ENCODE measurements at regions not wholly inside any gene's neighbourhood (a gene's known extent, or its start where the extent isn't known, plus 50 kb on each side); places are given as distances from the start of the nearest gene placed in this dataset.
"Not testable (repeated sequence)": the region's sequence is repeated elsewhere in the genome, so short reads cannot be mapped to it uniquely, and the experiment has no call there.

DNA sequence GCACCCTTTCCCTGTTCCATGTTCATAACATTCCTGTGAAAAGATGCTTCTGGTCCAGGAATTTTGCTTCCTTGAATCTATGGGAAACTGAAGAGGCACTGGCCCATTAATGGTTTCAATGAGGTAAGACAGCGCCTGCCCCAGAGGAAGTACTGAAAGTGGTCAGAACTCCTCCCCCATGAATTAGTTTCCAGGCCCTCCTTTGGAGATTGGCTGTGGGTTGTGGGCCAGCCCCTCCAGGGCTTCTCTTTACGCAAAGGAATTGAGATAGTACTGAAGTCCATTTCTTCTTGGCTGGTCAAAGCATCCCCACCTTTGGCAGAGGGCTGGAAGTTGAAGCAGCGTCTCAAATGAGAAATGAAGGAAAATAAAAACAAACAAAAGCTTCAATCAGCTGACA is 175.5 kb downstream of the POLR2M start:
- DNase-seq: no peak

DNA sequence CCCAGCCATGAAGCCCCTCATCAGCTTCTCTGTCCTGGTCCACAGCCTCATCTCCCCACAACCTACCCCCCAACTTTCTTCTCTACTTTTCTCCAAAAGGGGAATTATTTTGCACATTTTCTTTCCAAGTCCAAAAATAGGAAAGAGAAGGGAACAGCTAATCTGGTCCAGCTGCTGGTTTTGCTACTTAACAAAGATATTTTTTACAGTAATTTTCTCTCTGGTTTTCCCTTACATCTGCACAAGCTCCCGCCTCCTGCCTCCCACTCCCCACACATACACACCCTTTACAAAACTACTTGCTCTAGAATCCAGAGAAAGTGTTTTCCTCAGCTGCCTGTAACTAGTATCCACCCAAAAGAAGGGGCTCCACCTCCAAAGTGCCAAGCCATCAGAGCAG is 177.2 kb downstream of the POLR2M start:
- no peak for DNase-seq

DNA sequence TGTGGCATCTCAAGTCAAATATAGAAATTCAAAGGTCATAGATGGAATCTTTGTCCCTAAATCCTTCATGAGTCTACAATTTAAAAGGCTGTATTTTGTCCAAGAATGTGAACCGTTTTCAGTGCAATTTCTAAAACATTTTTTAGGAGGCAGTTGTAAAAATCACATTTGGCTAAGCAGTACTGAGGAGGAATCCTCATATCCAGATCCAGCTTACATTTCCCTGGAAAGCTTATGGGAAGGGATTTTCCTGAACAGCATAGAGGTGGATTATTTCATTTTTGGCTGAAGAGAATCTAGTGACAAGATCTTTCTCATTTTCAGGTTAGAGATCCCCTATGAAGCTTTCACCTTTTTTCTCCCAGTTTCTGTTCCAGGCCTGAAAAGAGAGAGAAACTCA is 178.4 kb downstream of the POLR2M start:
- no peak for DNase-seq

DNA sequence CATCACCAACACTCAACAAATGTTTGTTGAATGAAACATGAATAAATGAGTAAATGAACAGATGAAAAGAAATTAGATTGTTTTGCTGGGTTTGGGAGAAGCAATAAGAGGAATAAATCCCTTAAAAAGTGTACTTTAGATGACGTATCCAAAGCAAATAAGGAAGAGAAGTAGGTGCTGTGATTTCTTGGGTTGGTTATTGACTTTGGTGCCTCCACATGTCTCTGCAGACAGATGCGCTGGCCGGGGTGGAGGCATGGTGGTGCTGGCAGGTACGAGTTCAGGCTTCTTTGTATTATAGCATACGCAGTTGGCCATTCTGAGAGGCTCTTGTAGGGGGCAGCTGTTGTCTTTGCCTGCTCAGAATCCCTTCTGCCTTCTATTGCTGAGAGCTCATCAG is 178.9 kb downstream of the POLR2M start:
- DNase-seq: no peak

DNA sequence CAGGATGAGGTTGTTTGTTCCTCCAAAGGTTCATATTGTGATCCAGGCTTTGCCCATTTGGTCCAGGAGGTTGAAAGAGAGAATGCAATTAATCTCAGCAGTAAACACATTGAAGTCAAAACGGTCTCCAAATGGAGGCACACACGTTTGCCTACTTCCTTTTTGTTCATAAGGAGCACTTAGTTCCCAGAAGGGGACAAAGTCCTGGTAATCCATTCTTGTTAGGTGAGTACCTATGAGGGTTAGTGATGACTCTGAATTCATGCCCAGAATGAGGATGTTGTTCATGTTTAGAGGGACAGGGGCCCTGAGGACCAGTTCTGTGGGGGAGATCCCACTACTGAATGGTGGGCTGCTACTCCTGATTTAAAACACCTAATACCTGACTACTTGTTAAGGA is 177.7 kb downstream of the ALDH1A2 start:
- no peak for DNase-seq

DNA sequence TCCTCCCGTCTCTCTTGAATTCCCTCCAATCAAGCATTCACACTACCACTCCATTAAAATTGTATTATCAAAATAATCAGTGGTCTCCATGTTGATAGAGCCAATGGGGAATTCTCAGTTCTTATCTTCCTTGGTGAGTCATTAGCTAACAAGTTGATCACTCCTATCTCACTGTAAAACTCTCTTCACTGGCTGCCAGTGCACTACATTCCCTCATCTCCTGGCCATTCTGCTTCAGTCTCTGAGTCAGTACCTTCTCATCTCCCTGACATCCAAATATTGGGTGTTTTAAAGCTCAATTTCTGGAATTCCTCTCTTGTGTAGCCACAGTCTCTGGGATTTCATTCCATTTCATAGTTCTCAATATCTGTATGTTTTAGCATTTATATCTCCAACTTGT is 175.2 kb downstream of the ALDH1A2 start:
- no peak for DNase-seq

DNA sequence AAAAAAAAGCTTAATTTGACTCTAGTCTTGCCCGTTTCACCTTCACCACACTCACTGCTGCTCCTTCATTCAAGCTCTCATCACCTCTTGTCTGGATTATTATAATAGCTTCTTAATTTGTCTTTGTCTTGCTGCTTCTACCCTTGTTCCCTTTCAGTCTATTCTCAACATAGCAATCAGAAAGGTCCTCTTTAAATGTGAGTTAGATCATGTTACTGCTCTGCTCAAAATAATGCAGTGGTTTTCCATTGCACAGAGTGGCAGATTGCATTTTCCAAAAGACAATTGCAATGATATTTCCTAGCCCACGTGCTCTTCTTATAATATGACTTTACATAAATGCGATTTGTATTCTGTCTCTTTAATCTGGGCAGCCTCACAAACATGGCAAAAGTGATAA is 174.6 kb downstream of the ALDH1A2 start:
- no peak for DNase-seq

DNA sequence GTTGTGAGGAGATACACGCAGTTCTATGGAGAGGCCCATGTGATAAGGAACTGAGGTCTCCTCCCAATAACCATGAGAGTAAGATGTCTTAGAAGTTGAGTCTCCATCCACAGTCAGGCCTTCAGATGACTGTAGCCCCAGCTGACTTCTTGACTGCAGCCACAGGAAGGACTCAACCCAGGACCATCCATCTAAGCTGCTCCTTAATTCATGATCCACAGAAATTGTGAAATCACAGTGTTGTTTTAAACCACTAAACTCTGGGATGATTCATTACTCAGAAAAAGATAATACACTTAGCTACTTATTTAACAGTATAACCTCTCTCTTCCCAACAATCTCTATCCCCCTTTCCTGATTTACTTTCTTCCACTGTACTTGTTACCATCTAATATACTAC is 173.3 kb downstream of the ALDH1A2 start:
- no peak for DNase-seq

DNA sequence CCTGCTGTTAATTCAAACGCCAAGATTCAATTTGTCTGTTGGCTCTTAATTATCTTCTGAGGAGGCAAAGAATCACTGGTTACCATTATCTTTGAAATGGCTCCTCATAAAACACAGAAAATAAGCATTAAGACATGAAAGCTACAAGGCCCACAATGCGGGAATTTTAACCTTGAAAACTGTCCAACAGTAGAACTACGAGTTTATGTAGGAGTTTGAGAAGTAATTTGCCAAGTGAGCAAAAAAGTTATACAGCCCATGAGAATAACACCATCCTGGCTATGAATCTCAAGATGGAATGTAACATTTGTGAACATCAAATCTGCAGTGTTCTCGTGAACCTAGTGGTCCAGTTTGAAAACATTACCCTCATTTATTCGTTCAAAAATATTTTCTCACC is 172.5 kb downstream of the ALDH1A2 start:
- no peak for DNase-seq

DNA sequence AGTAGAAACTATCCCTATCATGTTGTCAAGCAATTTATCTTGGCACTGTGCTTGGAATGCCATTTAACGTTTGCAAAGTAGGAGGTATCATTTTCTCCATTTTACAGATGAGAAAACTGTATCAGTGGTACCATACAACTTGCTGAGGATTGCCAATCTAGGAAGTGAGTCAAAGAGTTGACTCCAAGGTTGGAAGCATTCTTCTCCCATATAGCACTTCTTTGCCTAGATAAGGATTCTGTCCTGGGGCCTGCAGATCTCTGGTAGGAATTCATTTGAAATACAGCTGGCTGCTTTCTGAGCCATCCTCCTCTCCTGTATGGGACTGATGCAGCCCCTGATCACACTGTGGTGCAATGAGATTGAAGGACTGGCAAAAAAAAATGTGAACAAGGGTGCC is 170.2 kb downstream of the ALDH1A2 start:
- DNase-seq: no peak

DNA sequence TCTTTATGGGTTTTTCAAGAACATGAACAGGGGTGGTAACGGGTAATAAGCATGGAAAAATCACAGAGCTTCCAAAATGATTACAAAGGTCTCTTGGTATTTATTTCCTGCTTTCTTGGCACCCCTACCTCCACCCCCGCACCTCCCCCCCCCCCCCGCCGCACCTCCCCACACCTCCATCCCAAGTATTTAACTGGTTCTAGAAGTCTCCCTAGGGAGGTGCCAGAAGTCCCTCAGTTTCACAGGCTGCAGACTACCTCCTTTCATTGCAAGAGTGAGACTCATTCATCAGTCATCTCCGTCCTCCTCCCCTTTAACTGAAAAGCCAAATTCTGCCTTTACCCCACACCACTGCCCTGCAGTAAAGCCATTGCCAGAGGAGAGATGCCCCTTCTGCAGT is 169.4 kb downstream of the ALDH1A2 start:
- DNase-seq: no peak

DNA sequence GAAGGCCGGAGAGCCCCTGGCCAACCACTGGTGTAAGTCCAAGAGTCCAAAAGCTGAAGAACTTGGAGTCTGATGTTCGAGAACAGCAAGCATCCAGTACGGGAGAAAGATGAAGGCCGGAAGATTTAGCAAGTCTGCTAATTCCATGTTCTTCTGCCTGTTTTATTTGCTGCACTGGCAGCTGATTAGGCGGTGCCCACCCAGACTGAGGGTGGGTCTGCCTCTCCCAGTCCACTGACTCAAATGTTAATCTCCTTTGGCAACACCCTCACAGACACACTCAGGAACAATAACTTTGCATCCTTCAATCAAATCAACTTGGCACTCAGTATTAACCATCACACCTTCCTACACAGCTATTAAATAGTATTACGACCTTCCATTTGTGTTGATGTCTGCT is 168.6 kb downstream of the ALDH1A2 start:
- DNase-seq: not testable (repeated sequence)

DNA sequence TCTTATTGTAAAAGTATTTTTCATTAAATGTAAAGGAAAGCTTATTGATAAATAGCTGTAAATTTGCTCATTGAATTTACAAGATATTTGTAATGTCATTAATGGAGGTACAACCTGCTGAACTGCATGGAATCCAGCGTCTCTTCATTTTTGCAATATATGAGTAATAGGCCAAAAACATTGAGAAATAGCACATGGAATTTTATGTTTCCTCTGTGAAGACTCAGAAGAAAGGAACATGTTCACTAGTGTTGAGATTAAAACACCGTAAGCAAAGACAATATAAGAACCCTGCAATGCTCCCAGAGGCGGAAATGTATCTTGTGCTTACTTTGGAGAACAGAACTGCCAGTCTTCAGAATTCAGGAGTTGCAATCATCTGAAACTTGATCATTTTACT is 167.6 kb downstream of the ALDH1A2 start:
- DNase-seq: no peak

DNA sequence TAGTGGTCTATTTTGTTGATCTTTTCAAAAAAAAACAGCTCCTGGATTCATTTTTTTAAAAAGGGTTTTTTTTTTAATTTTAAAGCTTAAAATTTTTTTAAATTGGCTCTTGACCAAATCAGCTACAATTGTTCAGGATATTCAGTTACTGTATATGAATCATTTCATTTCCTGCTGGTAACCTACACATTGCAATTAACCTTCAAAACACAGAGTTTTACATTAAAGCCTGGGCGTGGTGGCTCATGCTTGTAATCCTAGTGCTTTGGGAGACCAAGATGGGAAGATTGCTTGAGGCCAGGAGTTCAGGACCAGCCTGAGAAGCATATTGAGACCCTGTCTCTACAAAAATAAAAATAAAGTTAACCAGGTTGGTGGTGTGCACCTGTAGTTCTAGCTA is 163.4 kb downstream of the ALDH1A2 start:
- no peak for DNase-seq
